ENCODE measurements at regions not wholly inside any gene's neighbourhood (a gene's known extent, or its start where the extent isn't known, plus 50 kb on each side); places are given as distances from the start of the nearest gene placed in this dataset.

- H3K4me1 ChIP-seq (ENCODE audit: control insufficient read depth in 2 of 2, insufficient read depth in 1 of 2, low read depth in 1 of 2, low read length in 2 of 2), result peaks cover 2 to 17% of the 10 kb centered on the region in 2 donors
- no peak overlapping the region for H3K4me2 ChIP-seq (ENCODE audit: insufficient read depth, low read length, poor library complexity, severe bottlenecking)
- peak overlapping the region; percentile 55 for H2AFZ ChIP-seq (ENCODE audit: low read length)
- H3K9ac ChIP-seq (ENCODE audit: low read depth, low read length, poor library complexity), result no peak overlapping the region
- H4K8ac ChIP-seq (ENCODE audit: low read depth, low read length), result no peak overlapping the region
- no peak overlapping the region for H2BK5ac ChIP-seq (ENCODE audit: low read length)
- H3K27ac ChIP-seq (replicated peaks; ENCODE audit: low read length), result no peak overlapping the region
- H3K79me1 ChIP-seq (ENCODE audit: low read depth, low read length), result no peaks in the 10 kb centered on the region
- no peak overlapping the region for H3K23ac ChIP-seq (ENCODE audit: low read depth, low read length, poor library complexity)
- no peaks in the 10 kb centered on the region for H3K9me3 ChIP-seq (replicated peaks in 1 of 2; ENCODE audit: control insufficient read depth in 2 of 2, insufficient read depth in 1 of 2, low read depth in 1 of 2, low read length in 2 of 2)
- no peak overlapping the region for H4K91ac ChIP-seq (ENCODE audit: low read depth, low read length, poor library complexity)
- H2AK5ac ChIP-seq (ENCODE audit: low read depth, low read length), result no peak overlapping the region
- H3K18ac ChIP-seq (ENCODE audit: low read length), result no peak overlapping the region
- no CpG with 5 or more reads among the region's 5 CpGs for WGBS, 2 donors (ENCODE audit: extremely low coverage in 2 of 2, insufficient read length in 2 of 2, insufficient replicate concordance in 1 of 2)
- no peak overlapping the region for H3K4me3 ChIP-seq (ENCODE audit: low read length in 2 of 2)
- DNase-seq (ENCODE audit: low spot score), result no peak
- no peak overlapping the region for H2BK15ac ChIP-seq (ENCODE audit: low read length)
- H3K27me3 ChIP-seq (ENCODE audit: control insufficient read depth in 3 of 3, insufficient read depth in 3 of 3, low read depth in 1 of 3, low read length in 3 of 3), result no peaks in the 10 kb centered on the region
- H3K14ac ChIP-seq (ENCODE audit: low read length), result no peak overlapping the region
- no peaks in the 10 kb centered on the region for H3K36me3 ChIP-seq (replicated peaks in 1 of 2; ENCODE audit: control insufficient read depth in 2 of 2, insufficient read depth in 2 of 2, low read length in 2 of 2)
- no peak overlapping the region for H3K4ac ChIP-seq (ENCODE audit: low read length)
- no peak overlapping the region for H2BK12ac ChIP-seq (ENCODE audit: low read length)
- no peak overlapping the region for H2BK120ac ChIP-seq (ENCODE audit: low read depth, low read length)
Measured at GRCh38 chr3:117885011-117885441, 1149.6 kb downstream of the IGSF11 start.

GRCh38 chr3:117886147-117886546 is 1148.5 kb downstream of the IGSF11 start:
- H4K8ac ChIP-seq (ENCODE audit: low read depth, low read length), result no peak overlapping the region
- H2BK15ac ChIP-seq (ENCODE audit: low read length), result no peak overlapping the region
- no peak overlapping the region for H3K14ac ChIP-seq (ENCODE audit: low read length)
- DNase-seq (ENCODE audit: low spot score), result no peak
- H3K79me1 ChIP-seq (ENCODE audit: low read depth, low read length), result no peaks in the 10 kb centered on the region
- no CpG with 5 or more reads among the region's 3 CpGs for WGBS, 2 donors (ENCODE audit: extremely low coverage in 2 of 2, insufficient read length in 2 of 2, insufficient replicate concordance in 1 of 2)
- H2AFZ ChIP-seq (ENCODE audit: low read length), result no peak overlapping the region
- no peak overlapping the region for H3K4me3 ChIP-seq (ENCODE audit: low read length in 2 of 2)
- H3K4me2 ChIP-seq (ENCODE audit: insufficient read depth, low read length, poor library complexity, severe bottlenecking), result no peak overlapping the region
- H3K23ac ChIP-seq (ENCODE audit: low read depth, low read length, poor library complexity), result no peak overlapping the region
- no peak overlapping the region for H3K4ac ChIP-seq (ENCODE audit: low read length)
- H3K36me3 ChIP-seq (replicated peaks in 1 of 2; ENCODE audit: control insufficient read depth in 2 of 2, insufficient read depth in 2 of 2, low read length in 2 of 2), result no peaks in the 10 kb centered on the region
- no peaks in the 10 kb centered on the region for H3K27me3 ChIP-seq (ENCODE audit: control insufficient read depth in 3 of 3, insufficient read depth in 3 of 3, low read depth in 1 of 3, low read length in 3 of 3)
- peaks cover 2 to 17% of the 10 kb centered on the region in 2 donors for H3K4me1 ChIP-seq (ENCODE audit: control insufficient read depth in 2 of 2, insufficient read depth in 1 of 2, low read depth in 1 of 2, low read length in 2 of 2)
- no peak overlapping the region for H2BK5ac ChIP-seq (ENCODE audit: low read length)
- H3K9me3 ChIP-seq (replicated peaks in 1 of 2; ENCODE audit: control insufficient read depth in 2 of 2, insufficient read depth in 1 of 2, low read depth in 1 of 2, low read length in 2 of 2), result no peaks in the 10 kb centered on the region
- H3K18ac ChIP-seq (ENCODE audit: low read length), result no peak overlapping the region
- no peak overlapping the region for H2AK5ac ChIP-seq (ENCODE audit: low read depth, low read length)
- no peak overlapping the region for H4K91ac ChIP-seq (ENCODE audit: low read depth, low read length, poor library complexity)
- no peak overlapping the region for H3K27ac ChIP-seq (replicated peaks; ENCODE audit: low read length)
- no peak overlapping the region for H2BK120ac ChIP-seq (ENCODE audit: low read depth, low read length)
- no peak overlapping the region for H2BK12ac ChIP-seq (ENCODE audit: low read length)
- no peak overlapping the region for H3K9ac ChIP-seq (ENCODE audit: low read depth, low read length, poor library complexity)

GRCh38 chr3:117887031-117887430 is 1147.6 kb downstream of the IGSF11 start:
- H3K9ac ChIP-seq (ENCODE audit: low read depth, low read length, poor library complexity), result no peak overlapping the region
- H3K27ac ChIP-seq (replicated peaks; ENCODE audit: low read length), result no peak overlapping the region
- H2BK12ac ChIP-seq (ENCODE audit: low read length), result no peak overlapping the region
- no peak overlapping the region for H3K4ac ChIP-seq (ENCODE audit: low read length)
- H4K8ac ChIP-seq (ENCODE audit: low read depth, low read length), result no peak overlapping the region
- H3K4me3 ChIP-seq (ENCODE audit: low read length in 2 of 2), result no peak overlapping the region
- no peak overlapping the region for H4K91ac ChIP-seq (ENCODE audit: low read depth, low read length, poor library complexity)
- no peaks in the 10 kb centered on the region for H3K36me3 ChIP-seq (replicated peaks in 1 of 2; ENCODE audit: control insufficient read depth in 2 of 2, insufficient read depth in 2 of 2, low read length in 2 of 2)
- DNase-seq (ENCODE audit: low spot score), result no peak
- H3K23ac ChIP-seq (ENCODE audit: low read depth, low read length, poor library complexity), result no peak overlapping the region
- H2AFZ ChIP-seq (ENCODE audit: low read length), result no peak overlapping the region
- no peaks in the 10 kb centered on the region for H3K79me1 ChIP-seq (ENCODE audit: low read depth, low read length)
- H3K27me3 ChIP-seq (ENCODE audit: control insufficient read depth in 3 of 3, insufficient read depth in 3 of 3, low read depth in 1 of 3, low read length in 3 of 3), result no peaks in the 10 kb centered on the region
- no peak overlapping the region for H2BK5ac ChIP-seq (ENCODE audit: low read length)
- no peak overlapping the region for H2AK5ac ChIP-seq (ENCODE audit: low read depth, low read length)
- peaks cover 2 to 17% of the 10 kb centered on the region in 2 donors for H3K4me1 ChIP-seq (ENCODE audit: control insufficient read depth in 2 of 2, insufficient read depth in 1 of 2, low read depth in 1 of 2, low read length in 2 of 2)
- WGBS, 2 donors (ENCODE audit: extremely low coverage in 2 of 2, insufficient read length in 2 of 2, insufficient replicate concordance in 1 of 2), result no CpG with 5 or more reads among the region's 3 CpGs
- no peak overlapping the region for H3K14ac ChIP-seq (ENCODE audit: low read length)
- H2BK120ac ChIP-seq (ENCODE audit: low read depth, low read length), result no peak overlapping the region
- H3K9me3 ChIP-seq (replicated peaks in 1 of 2; ENCODE audit: control insufficient read depth in 2 of 2, insufficient read depth in 1 of 2, low read depth in 1 of 2, low read length in 2 of 2), result no peaks in the 10 kb centered on the region
- H3K18ac ChIP-seq (ENCODE audit: low read length), result no peak overlapping the region
- H3K4me2 ChIP-seq (ENCODE audit: insufficient read depth, low read length, poor library complexity, severe bottlenecking), result no peak overlapping the region
- no peak overlapping the region for H2BK15ac ChIP-seq (ENCODE audit: low read length)

GRCh38 chr3:117887901-117888300 is 1146.7 kb downstream of the IGSF11 start:
- Histone ChIP-seq H3K27me3 (ENCODE audit: control insufficient read depth in 3 of 3, insufficient read depth in 3 of 3, low read depth in 1 of 3, low read length in 3 of 3) (no peaks in the 10 kb centered on the region), H2BK12ac (ENCODE audit: low read length) (no peak overlapping the region)
- WGBS, 2 donors (ENCODE audit: extremely low coverage in 2 of 2, insufficient read length in 2 of 2, insufficient replicate concordance in 1 of 2), result no CpG with 5 or more reads among the region's 4 CpGs

More at GRCh38 chr3:117887901-117888300, 1146.7 kb downstream of the IGSF11 start:
- no peaks in the 10 kb centered on the region for H3K36me3 ChIP-seq (replicated peaks in 1 of 2; ENCODE audit: control insufficient read depth in 2 of 2, insufficient read depth in 2 of 2, low read length in 2 of 2)
- no peak overlapping the region for H3K23ac ChIP-seq (ENCODE audit: low read depth, low read length, poor library complexity)
- H3K18ac ChIP-seq (ENCODE audit: low read length), result no peak overlapping the region
- no peak for DNase-seq (ENCODE audit: low spot score)
- no peak overlapping the region for H4K8ac ChIP-seq (ENCODE audit: low read depth, low read length)
- H2BK15ac ChIP-seq (ENCODE audit: low read length), result no peak overlapping the region
- H3K79me1 ChIP-seq (ENCODE audit: low read depth, low read length), result no peaks in the 10 kb centered on the region
- H2BK120ac ChIP-seq (ENCODE audit: low read depth, low read length), result no peak overlapping the region
- H4K91ac ChIP-seq (ENCODE audit: low read depth, low read length, poor library complexity), result no peak overlapping the region
- no peak overlapping the region for H3K14ac ChIP-seq (ENCODE audit: low read length)
- H3K4ac ChIP-seq (ENCODE audit: low read length), result no peak overlapping the region
- H3K27ac ChIP-seq (replicated peaks; ENCODE audit: low read length), result no peak overlapping the region
- H3K4me3 ChIP-seq (ENCODE audit: low read length in 2 of 2), result no peak overlapping the region
- peaks cover 4 to 23% of the 10 kb centered on the region in 2 donors for H3K4me1 ChIP-seq (ENCODE audit: control insufficient read depth in 2 of 2, insufficient read depth in 1 of 2, low read depth in 1 of 2, low read length in 2 of 2)
- no peak overlapping the region for H2AK5ac ChIP-seq (ENCODE audit: low read depth, low read length)
- H3K9me3 ChIP-seq (replicated peaks in 1 of 2; ENCODE audit: control insufficient read depth in 2 of 2, insufficient read depth in 1 of 2, low read depth in 1 of 2, low read length in 2 of 2), result no peaks in the 10 kb centered on the region
- H3K4me2 ChIP-seq (ENCODE audit: insufficient read depth, low read length, poor library complexity, severe bottlenecking), result no peak overlapping the region
- H2BK5ac ChIP-seq (ENCODE audit: low read length), result no peak overlapping the region
- no peak overlapping the region for H3K9ac ChIP-seq (ENCODE audit: low read depth, low read length, poor library complexity)
- H2AFZ ChIP-seq (ENCODE audit: low read length), result no peak overlapping the region

Data from neuronal stem cell (in vitro differentiated cells).